ENCODE measurements at regions not wholly inside any gene's neighbourhood (a gene's known extent, or its start where the extent isn't known, plus 50 kb on each side); places are given as distances from the start of the nearest gene placed in this dataset.

GRCh38 chr1:201602413-201603265 lies 63.7 kb downstream of the NAV1 start:
- Mint-ChIP-seq H3K4me1 (no peaks in the 10 kb centered on the region; the same call in 2 of the 3 replicates), H3K27ac (no peak overlapping the region), H3K36me3 (ENCODE audit: low read depth) (no peaks in the 10 kb centered on the region), H3K4me3 (no peak overlapping the region), H3K9me3 (no peaks in the 10 kb centered on the region), H3K27me3 (ENCODE audit: insufficient read depth, low read depth, poor library complexity) (peaks cover 18% of the 10 kb centered on the region)
- Histone ChIP-seq H3K4me3 (no peak overlapping the region), H3K9me2 (ENCODE audit: insufficient read depth) (no peaks in the 10 kb centered on the region), H3K27ac (ENCODE audit: low read depth) (no peak overlapping the region), H3F3A (replicated peaks; ENCODE audit: low read depth) (no peaks in the 10 kb centered on the region), H2AFZ (no peak overlapping the region), H3K27me3 (ENCODE audit: insufficient read depth) (no peaks in the 10 kb centered on the region), H3K4me1 (ENCODE audit: insufficient read depth) (no peaks in the 10 kb centered on the region), H3K79me2 (replicated peaks; ENCODE audit: insufficient read depth) (no peaks in the 10 kb centered on the region), H3K4me2 (no peak overlapping the region), H3K36me3 (ENCODE audit: insufficient read depth) (no peaks in the 10 kb centered on the region), H4K20me1 (replicated peaks; ENCODE audit: insufficient read depth) (no peaks in the 10 kb centered on the region)
- TF ChIP-seq ZNF331 (CRISPR knock-in tag; IDR thresholded peaks at IDR 0.05; ENCODE audit: low read depth) (no peak), POLR2AphosphoS5 (IDR thresholded peaks at IDR 0.05; ENCODE audit: low read depth) (no peak), ETS1 (IDR thresholded peaks at IDR 0.05) (no peak), STAT1 (IDR thresholded peaks at IDR 0.05; ENCODE audit: unreplicated experiment) (no peak), EZH2phosphoT487 (IDR thresholded peaks at IDR 0.05; ENCODE audit: unreplicated experiment) (no peak), EZH2 (IDR thresholded peaks at IDR 0.05; ENCODE audit: low read depth, unreplicated experiment) (no peak), CREB1 (CRISPR knock-in tag; IDR thresholded peaks at IDR 0.05; ENCODE audit: low read depth) (no peak), REST (IDR thresholded peaks at IDR 0.05; ENCODE audit: unreplicated experiment) (no peak), JUNB (IDR thresholded peaks at IDR 0.05; ENCODE audit: unreplicated experiment) (no peak), NANOG (IDR thresholded peaks at IDR 0.05; ENCODE audit: borderline replicate concordance) (no peak), ZNF462 (CRISPR knock-in tag; IDR thresholded peaks at IDR 0.05) (no peak), ZNF114 (CRISPR knock-in tag; IDR thresholded peaks at IDR 0.05) (no peak)
- TF ChIP-seq, protein P1, sequence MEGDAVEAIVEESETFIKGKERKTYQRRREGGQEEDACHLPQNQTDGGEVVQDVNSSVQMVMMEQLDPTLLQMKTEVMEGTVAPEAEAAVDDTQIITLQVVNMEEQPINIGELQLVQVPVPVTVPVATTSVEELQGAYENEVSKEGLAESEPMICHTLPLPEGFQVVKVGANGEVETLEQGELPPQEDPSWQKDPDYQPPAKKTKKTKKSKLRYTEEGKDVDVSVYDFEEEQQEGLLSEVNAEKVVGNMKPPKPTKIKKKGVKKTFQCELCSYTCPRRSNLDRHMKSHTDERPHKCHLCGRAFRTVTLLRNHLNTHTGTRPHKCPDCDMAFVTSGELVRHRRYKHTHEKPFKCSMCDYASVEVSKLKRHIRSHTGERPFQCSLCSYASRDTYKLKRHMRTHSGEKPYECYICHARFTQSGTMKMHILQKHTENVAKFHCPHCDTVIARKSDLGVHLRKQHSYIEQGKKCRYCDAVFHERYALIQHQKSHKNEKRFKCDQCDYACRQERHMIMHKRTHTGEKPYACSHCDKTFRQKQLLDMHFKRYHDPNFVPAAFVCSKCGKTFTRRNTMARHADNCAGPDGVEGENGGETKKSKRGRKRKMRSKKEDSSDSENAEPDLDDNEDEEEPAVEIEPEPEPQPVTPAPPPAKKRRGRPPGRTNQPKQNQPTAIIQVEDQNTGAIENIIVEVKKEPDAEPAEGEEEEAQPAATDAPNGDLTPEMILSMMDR (conservative IDR thresholded peaks at IDR 0.05; ENCODE audit: low read depth in 2 of 2): no peak
- no peak for DNase-seq (ENCODE audit: low spot score)
- ATAC-seq: no peak
